OCI-LY3 (cell line): ENCODE measurements at regions not wholly inside any gene's neighbourhood (a gene's known extent, or its start where the extent isn't known, plus 50 kb on each side); places are given as distances from the start of the nearest gene placed in this dataset.

Experiments
- H2AFZ ChIP-seq: fragments of 200-600, 300-600 bp; shearing (Covaris generic); 2 replicates; pipeline ENCODE4 v1.6.0; 2014; ENCODE audit warnings: antibody characterized with exemption, low read depth, low read length
- H3K27ac ChIP-seq: fragments of 200-600, 300-600 bp; sonication (generic); 2 replicates; pipeline ENCODE4 v1.5.1; 2014; ENCODE audit warnings: mild to moderate bottlenecking, low read length, moderate library complexity, mixed read lengths
- H3K27me3 ChIP-seq: fragments of 200-600, 300-600 bp; sonication (generic); 2 replicates; pipeline ENCODE4 v1.6.1; 2014; ENCODE audit warnings: low read depth, low read length, mixed read lengths
- H3K36me3 ChIP-seq: fragments of 200-600, 300-600 bp; sonication (generic); replicated peaks from 2 replicates; pipeline ENCODE3; 2014; ENCODE audit warnings: low read depth, low read length, mixed read lengths
- H3K4me1 ChIP-seq: fragments of 300-600, 200-600 bp; sonication (generic); 2 replicates; pipeline ENCODE4 v1.6.1; 2014; ENCODE audit warnings: low read length, mixed read lengths
- H3K4me2 ChIP-seq: fragments of 200-600, 300-600 bp; sonication (generic); 2 replicates; pipeline ENCODE4 v1.6.1; 2014; ENCODE audit warnings: low read length, mixed read lengths
- H3K4me3 ChIP-seq: fragments of 300-600, 200-600 bp; sonication (generic); 2 replicates; pipeline ENCODE4 v1.5.1; 2014; ENCODE audit warnings: antibody characterized with exemption, mild to moderate bottlenecking, low read length, moderate library complexity
- H3K79me2 ChIP-seq: fragments of 300-600, 200-600 bp; shearing (Covaris generic); 2 replicates; pipeline ENCODE4 v1.6.1; 2014; ENCODE audit warnings: mild to moderate bottlenecking, low read length, mixed read lengths
- H3K9ac ChIP-seq: fragments of 300-600, 200-600 bp; shearing (Covaris generic); 2 replicates; pipeline ENCODE4 v1.6.0; 2014; ENCODE audit warnings: mild to moderate bottlenecking, low read length, moderate library complexity
- H3K9me3 ChIP-seq: fragments of 200-600, 300-600 bp; shearing (Covaris generic); 2 replicates; pipeline ENCODE4 v1.6.1; 2014; ENCODE audit warnings: low read length, mixed read lengths; ENCODE audit not compliant: insufficient read depth
- H4K20me1 ChIP-seq: fragments of 200-600, 300-600 bp; sonication (generic); 2 replicates; pipeline ENCODE4 v1.6.1; 2016; ENCODE audit warnings: low read length, mixed read lengths; ENCODE audit not compliant: insufficient read depth
- CTCF ChIP-seq: fragments of 200-600, 300-600 bp; sonication (generic); IDR thresholded peaks from 2 replicates; pipeline ENCODE4 v1.5.1; 2014; ENCODE audit warnings: antibody characterized with exemption, low read length, low read depth
- EZH2phosphoT487 ChIP-seq: fragments of 200-600 bp; shearing (Covaris generic); IDR thresholded peaks from 2 replicates; pipeline ENCODE4 v1.6.1; 2018; ENCODE audit warnings: antibody characterized with exemption, mixed run types, low read depth

GRCh38 chr7:131139462-131139861 lies 188.2 kb upstream of the MKLN1 start:
- Histone ChIP-seq H3K27me3 (no peaks in the 10 kb centered on the region), H3K9ac (no peak overlapping the region), H3K4me2 (no peak overlapping the region), H4K20me1 (no peaks in the 10 kb centered on the region), H3K79me2 (no peaks in the 10 kb centered on the region), H3K4me3 (no peak overlapping the region), H3K9me3 (no peaks in the 10 kb centered on the region), H3K27ac (no peak overlapping the region), H2AFZ (no peak overlapping the region), H3K36me3 (no peaks in the 10 kb centered on the region), H3K4me1 (no peaks in the 10 kb centered on the region)
- TF ChIP-seq EZH2phosphoT487 (no peak), CTCF (no peak)

- TF ChIP-seq EZH2phosphoT487 (no peak), CTCF (no peak)
- Histone ChIP-seq H3K36me3 (no peaks in the 10 kb centered on the region), H3K79me2 (no peaks in the 10 kb centered on the region), H3K9ac (no peak overlapping the region), H3K27ac (no peak overlapping the region), H3K9me3 (no peaks in the 10 kb centered on the region), H3K4me3 (no peak overlapping the region), H3K27me3 (no peaks in the 10 kb centered on the region), H2AFZ (no peak overlapping the region), H3K4me2 (no peak overlapping the region), H4K20me1 (no peaks in the 10 kb centered on the region), H3K4me1 (no peaks in the 10 kb centered on the region)
Observed at GRCh38 chr7:131141443-131141967, 186.2 kb upstream of the MKLN1 start.

- TF ChIP-seq CTCF (no peak), EZH2phosphoT487 (no peak)
- Histone ChIP-seq H3K4me2 (no peak overlapping the region), H2AFZ (no peak overlapping the region), H3K9ac (no peak overlapping the region), H3K36me3 (no peaks in the 10 kb centered on the region), H3K27ac (no peak overlapping the region), H3K27me3 (no peaks in the 10 kb centered on the region), H3K79me2 (no peaks in the 10 kb centered on the region), H4K20me1 (no peaks in the 10 kb centered on the region), H3K4me3 (no peak overlapping the region), H3K4me1 (no peaks in the 10 kb centered on the region), H3K9me3 (no peaks in the 10 kb centered on the region)
Observed at GRCh38 chr7:131143869-131144268, 183.8 kb upstream of the MKLN1 start.

- Histone ChIP-seq H3K9ac (no peak overlapping the region), H3K9me3 (no peaks in the 10 kb centered on the region), H3K4me1 (no peaks in the 10 kb centered on the region), H2AFZ (no peak overlapping the region), H3K4me2 (no peak overlapping the region), H3K79me2 (no peaks in the 10 kb centered on the region), H3K27ac (no peak overlapping the region), H3K27me3 (peaks cover 6% of the 10 kb centered on the region; the same call in 1 of the 2 replicates), H3K36me3 (no peaks in the 10 kb centered on the region), H3K4me3 (no peak overlapping the region), H4K20me1 (no peaks in the 10 kb centered on the region)
- no peak for TF ChIP-seq CTCF
- TF ChIP-seq EZH2phosphoT487, result no peak
Observed at GRCh38 chr7:131145026-131145425, 182.7 kb upstream of the MKLN1 start.
